H9 (cell line): ENCODE measurements at regions not wholly inside any gene's neighbourhood (a gene's known extent, or its start where the extent isn't known, plus 50 kb on each side); places are given as distances from the start of the nearest gene placed in this dataset.

Source experiments
- DNase-seq: peaks from one replicate; pipeline ENCODE4 v3.0.0-alpha.2; 2017
- H2AFZ ChIP-seq: one replicate; pipeline ENCODE4 v1.6.1; 2013; ENCODE audit warnings: mild to moderate bottlenecking, low read length, control low read depth, moderate library complexity
- H2AK5ac ChIP-seq: 2 replicates; pipeline ENCODE4 v1.6.1; 2013; ENCODE audit warnings: low read length, control low read depth, mixed read lengths; ENCODE audit not compliant: insufficient read length
- H2BK120ac ChIP-seq: one replicate; pipeline ENCODE4 v1.6.1; 2013; ENCODE audit warnings: low read depth, mild to moderate bottlenecking, low read length, control low read depth, inconsistent platforms; ENCODE audit not compliant: poor library complexity, severe bottlenecking
- H2BK12ac ChIP-seq: 2 replicates; pipeline ENCODE4 v1.6.1; 2013; ENCODE audit warnings: low read length, control low read depth, mixed read lengths, low read depth; ENCODE audit not compliant: insufficient read length
- H2BK15ac ChIP-seq: 2 replicates; pipeline ENCODE4 v1.6.1; 2013; ENCODE audit warnings: low read depth, low read length, control low read depth
- H2BK20ac ChIP-seq: one replicate; pipeline ENCODE4 v1.6.1; 2013; ENCODE audit warnings: low read depth, mild to moderate bottlenecking, low read length, control low read depth, inconsistent platforms; ENCODE audit not compliant: poor library complexity, severe bottlenecking
- H2BK5ac ChIP-seq: 2 replicates; pipeline ENCODE4 v1.6.1; 2013; ENCODE audit warnings: low read length, control low read depth, mixed read lengths; ENCODE audit not compliant: insufficient read length
- H3K14ac ChIP-seq: 2 replicates; pipeline ENCODE4 v1.6.1; 2013; ENCODE audit warnings: low read length, control low read depth; ENCODE audit not compliant: insufficient read depth
- H3K18ac ChIP-seq: 2 replicates; pipeline ENCODE4 v1.6.1; 2013; ENCODE audit warnings: low read depth, mild to moderate bottlenecking, mixed read lengths, low read length, control low read depth; ENCODE audit not compliant: insufficient read length
- H3K23ac ChIP-seq: 2 replicates; pipeline ENCODE4 v1.6.1; 2013; ENCODE audit warnings: low read length, control low read depth, mixed read lengths, low read depth; ENCODE audit not compliant: insufficient read length
- H3K23me2 ChIP-seq: 2 replicates; pipeline ENCODE4 v1.6.1; 2013; ENCODE audit warnings: low read depth, mild to moderate bottlenecking, mixed read lengths, low read length, control low read depth; ENCODE audit not compliant: insufficient read length, poor library complexity, severe bottlenecking
- H3K27ac ChIP-seq: 2 replicates; pipeline ENCODE4 v1.5.1; 2013; ENCODE audit warnings: low read length, control low read depth, mixed read lengths, low read depth; ENCODE audit not compliant: insufficient read length
- H3K27me3 ChIP-seq: 2 replicates; pipeline ENCODE4 v1.6.1; 2013; ENCODE audit warnings: low read length, control low read depth, inconsistent platforms; ENCODE audit not compliant: insufficient read depth
- H3K4ac ChIP-seq: 2 replicates; pipeline ENCODE4 v1.6.1; 2013; ENCODE audit warnings: low read depth, mild to moderate bottlenecking, control low read depth, inconsistent platforms, low read length, moderate library complexity
- H3K4me1 ChIP-seq: 2 replicates; pipeline ENCODE4 v1.6.1; 2013; ENCODE audit warnings: low read length, control low read depth, inconsistent platforms; ENCODE audit not compliant: insufficient read depth
- H3K4me2 ChIP-seq: 2 replicates; pipeline ENCODE4 v1.6.1; 2013; ENCODE audit warnings: low read length, control low read depth, mixed read lengths; ENCODE audit not compliant: insufficient read length, insufficient read depth
- H3K56ac ChIP-seq: 2 replicates; pipeline ENCODE4 v1.6.1; 2013; ENCODE audit warnings: low read depth, mild to moderate bottlenecking, mixed read lengths, low read length, control low read depth; ENCODE audit not compliant: insufficient read length
- H3K79me1 ChIP-seq: 2 replicates; pipeline ENCODE4 v1.6.1; 2013; ENCODE audit warnings: low read depth, mild to moderate bottlenecking, moderate library complexity, low read length, control low read depth, inconsistent platforms; ENCODE audit not compliant: insufficient read depth, poor library complexity, severe bottlenecking
- H3K79me2 ChIP-seq: 2 replicates; pipeline ENCODE4 v1.6.1; 2013; ENCODE audit warnings: low read length, control low read depth, inconsistent platforms; ENCODE audit not compliant: insufficient read depth
- H3K9ac ChIP-seq: 2 replicates; pipeline ENCODE4 v1.6.1; 2013; ENCODE audit warnings: low read length, control low read depth, mixed read lengths; ENCODE audit not compliant: insufficient read length; ENCODE audit errors: extremely low read depth
- H3K9me3 ChIP-seq: one replicate; pipeline ENCODE4 v1.6.1; 2013; ENCODE audit warnings: low read depth, low read length, inconsistent platforms; ENCODE audit not compliant: control insufficient read depth
- H3T11ph ChIP-seq: one replicate; pipeline ENCODE4 v1.6.1; 2013; ENCODE audit warnings: mild to moderate bottlenecking, low read length, control low read depth, inconsistent platforms
- H4K20me1 ChIP-seq: one replicate; pipeline ENCODE4 v1.6.1; 2013; ENCODE audit not compliant: control insufficient read depth, insufficient read length, insufficient read depth
- H4K5ac ChIP-seq: 2 replicates; pipeline ENCODE4 v1.6.1; 2013; ENCODE audit warnings: low read depth, mild to moderate bottlenecking, mixed read lengths, low read length, control low read depth; ENCODE audit not compliant: insufficient read length
- H4K8ac ChIP-seq: replicated peaks from 2 replicates; pipeline ENCODE4 v1.6.1; 2013; ENCODE audit warnings: low read length, control low read depth, mixed read lengths, low read depth; ENCODE audit not compliant: insufficient read length
- H4K91ac ChIP-seq: 2 replicates; pipeline ENCODE4 v1.6.1; 2013; ENCODE audit warnings: low read depth, mild to moderate bottlenecking, moderate library complexity, mixed read lengths, low read length, control low read depth; ENCODE audit not compliant: insufficient read length
- H3K27ac Mint-ChIP-seq, 3 experiments: 2 replicates in 2 of 3; 3 replicates in 1 of 3; pipeline ENCODE4 v1.8.0; 2020 to 2021; ENCODE audit warnings: mixed read lengths in 3 of 3, mild to moderate bottlenecking in 1 of 3, moderate library complexity in 1 of 3
- H3K27me3 Mint-ChIP-seq: 2 replicates; pipeline ENCODE4 v1.8.0; 2021; ENCODE audit warnings: low read depth, mild to moderate bottlenecking, moderate library complexity, mixed read lengths
- H3K36me3 Mint-ChIP-seq, 3 experiments: 2 replicates in 2 of 3; 3 replicates in 1 of 3; pipeline ENCODE4 v1.8.0; 2020 to 2021; ENCODE audit warnings: low read depth in 3 of 3, mixed read lengths in 3 of 3; ENCODE audit not compliant: insufficient read depth in 1 of 3
- H3K4me1 Mint-ChIP-seq, 2 experiments: 2 replicates each; pipeline ENCODE4 v1.8.0; 2020; ENCODE audit warnings: mixed read lengths in 2 of 2
- H3K4me3 Mint-ChIP-seq, 2 experiments: 2 replicates in 1 of 2; 3 replicates in 1 of 2; pipeline ENCODE4 v1.8.0; 2020 to 2021; ENCODE audit warnings: mild to moderate bottlenecking in 2 of 2, mixed read lengths in 2 of 2, moderate library complexity in 1 of 2
- H3K9me3 Mint-ChIP-seq, 2 experiments: 2 replicates in 1 of 2; 3 replicates in 1 of 2; pipeline ENCODE4 v1.8.0; 2020; ENCODE audit warnings: mild to moderate bottlenecking in 2 of 2, mixed read lengths in 2 of 2, moderate library complexity in 1 of 2
- WGBS: extraction: QIAGEN DNeasy Blood & Tissue Kit; methylation state at CpG from one replicate; pipeline ENCODE4 v1.1.7; 2013; ENCODE audit warnings: missing lambda C conversion rate, low lambda C conversion rate, mixed read lengths; ENCODE audit not compliant: insufficient read length; ENCODE audit errors: extremely low coverage; 5-methylcytosine and 5-hydroxymethylcytosine counted together
- TF ChIP-seq, protein P1 (sequence below): fragments of 200-600 bp; sonication (generic); conservative IDR thresholded peaks from 3 replicates; pipeline ENCODE4 v1.8.0; 2021; ENCODE audit warnings: antibody characterized with exemption, mild to moderate bottlenecking

DNA sequence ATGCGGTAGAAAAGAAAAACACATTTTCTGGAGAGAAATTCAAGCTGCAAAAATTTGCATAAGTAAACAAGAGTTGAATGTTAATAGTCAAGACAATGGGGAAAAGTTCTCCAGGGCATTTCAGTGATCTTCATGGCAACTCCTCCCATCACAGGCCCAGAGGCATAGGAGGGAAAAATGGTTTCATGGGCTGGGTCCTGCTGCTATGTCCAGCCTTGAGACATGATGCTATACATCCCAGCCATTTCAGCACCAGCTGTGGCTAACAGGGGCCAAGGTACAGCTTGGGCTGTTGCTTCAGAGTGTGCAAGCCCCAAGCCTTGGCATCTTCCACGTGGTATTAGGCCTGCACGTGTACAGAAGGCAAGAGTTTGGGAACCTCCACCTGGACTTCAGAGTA lies 118.6 kb upstream of the DLGAP1 start:
- Histone ChIP-seq H2AK5ac (no peak overlapping the region), H3K4me1 (no peaks in the 10 kb centered on the region), H2BK5ac (no peak overlapping the region), H2AFZ (no peak overlapping the region), H2BK20ac (no peak overlapping the region), H3K27ac (no peak overlapping the region), H4K91ac (no peak overlapping the region), H2BK120ac (no peak overlapping the region), H3K4ac (no peak overlapping the region), H2BK15ac (no peak overlapping the region), H3K9me3 (peaks cover 12% of the 10 kb centered on the region), H3K9ac (no peak overlapping the region), H3K23ac (no peak overlapping the region), H3K79me1 (no peaks in the 10 kb centered on the region), H3T11ph (no peak overlapping the region), H3K79me2 (no peaks in the 10 kb centered on the region), H4K20me1 (no peaks in the 10 kb centered on the region), H3K27me3 (no peaks in the 10 kb centered on the region), H3K23me2 (no peaks in the 10 kb centered on the region), H3K56ac (no peak overlapping the region), H3K14ac (no peak overlapping the region), H2BK12ac (no peak overlapping the region), H4K5ac (no peak overlapping the region), H3K4me2 (no peak overlapping the region), H4K8ac (no peak overlapping the region), H3K18ac (no peak overlapping the region)
- DNase-seq: no peak
- Mint-ChIP-seq H3K27ac (no peak overlapping the region), H3K9me3 (peaks cover 39 to 44% of the 10 kb centered on the region in 2 experiments), H3K36me3 (peaks cover 16 to 44% (median 23%) of the 10 kb centered on the region in 3 experiments), H3K27me3 (no peaks in the 10 kb centered on the region), H3K4me1 (no peaks in the 10 kb centered on the region), H3K4me3 (no peak overlapping the region)
- no CpG with 5 or more reads among the region's 3 CpGs for WGBS
- TF ChIP-seq, protein P1, sequence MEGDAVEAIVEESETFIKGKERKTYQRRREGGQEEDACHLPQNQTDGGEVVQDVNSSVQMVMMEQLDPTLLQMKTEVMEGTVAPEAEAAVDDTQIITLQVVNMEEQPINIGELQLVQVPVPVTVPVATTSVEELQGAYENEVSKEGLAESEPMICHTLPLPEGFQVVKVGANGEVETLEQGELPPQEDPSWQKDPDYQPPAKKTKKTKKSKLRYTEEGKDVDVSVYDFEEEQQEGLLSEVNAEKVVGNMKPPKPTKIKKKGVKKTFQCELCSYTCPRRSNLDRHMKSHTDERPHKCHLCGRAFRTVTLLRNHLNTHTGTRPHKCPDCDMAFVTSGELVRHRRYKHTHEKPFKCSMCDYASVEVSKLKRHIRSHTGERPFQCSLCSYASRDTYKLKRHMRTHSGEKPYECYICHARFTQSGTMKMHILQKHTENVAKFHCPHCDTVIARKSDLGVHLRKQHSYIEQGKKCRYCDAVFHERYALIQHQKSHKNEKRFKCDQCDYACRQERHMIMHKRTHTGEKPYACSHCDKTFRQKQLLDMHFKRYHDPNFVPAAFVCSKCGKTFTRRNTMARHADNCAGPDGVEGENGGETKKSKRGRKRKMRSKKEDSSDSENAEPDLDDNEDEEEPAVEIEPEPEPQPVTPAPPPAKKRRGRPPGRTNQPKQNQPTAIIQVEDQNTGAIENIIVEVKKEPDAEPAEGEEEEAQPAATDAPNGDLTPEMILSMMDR: no peak
